B cell (primary cell): ENCODE measurements at regions not wholly inside any gene's neighbourhood (a gene's known extent, or its start where the extent isn't known, plus 50 kb on each side); places are given as distances from the start of the nearest gene placed in this dataset.

Experiments
- ATAC-seq: fragments of 200-7000 bp; cut with Tn5 transposase; one replicate; pipeline ENCODE4 v1.10.0; 2021; ENCODE audit warnings: low read depth, mild to moderate bottlenecking, moderate number of reproducible peaks, moderate library complexity
- CTCF ChIA-PET: fragments of 350-600 bp; sonication (Branson Sonifier 250); formaldehyde crosslinking; loops from one replicate; lab custom pipeline; 2021; ENCODE audit warnings: antibody characterized with exemption, inconsistent platforms; lab: Charles Lee
- POLR2A ChIA-PET: fragments of 350-600 bp; sonication (Branson Sonifier 250); formaldehyde crosslinking; loops from one replicate; lab custom pipeline; 2021; ENCODE audit warnings: antibody characterized with exemption; lab: Charles Lee
- DNase-seq: peaks from one replicate; pipeline ENCODE4 v3.0.0; 2013
- H2AFZ ChIP-seq: 2 replicates; pipeline ENCODE4 v1.6.1; 2012; ENCODE audit warnings: mild to moderate bottlenecking, low read depth, low read length; ENCODE audit not compliant: insufficient read depth, poor library complexity, severe bottlenecking
- H3K27ac ChIP-seq, 2 donors: 1 replicate in 1 of 2; 2 replicates in 1 of 2; pipeline ENCODE4 v1.5.1; 2012 to 2013; ENCODE audit warnings: low read length in 2 of 2, mild to moderate bottlenecking in 2 of 2, moderate library complexity in 1 of 2
- H3K27me3 ChIP-seq, 4 experiments: fragments of 200-600 bp in 1 of 4; sonication (generic) in 1 of 4; replicated peaks in 1 of 4; 1 replicate in 2 of 4; 2 replicates in 2 of 4; pipeline versions ENCODE4 v1.6.1 to v1.7.0; 2013 to 2016; ENCODE audit warnings: low read length in 3 of 4, mild to moderate bottlenecking in 2 of 4, mixed read lengths in 1 of 4, moderate library complexity in 1 of 4; ENCODE audit not compliant: insufficient read depth in 4 of 4, control insufficient read depth in 3 of 4; ENCODE audit errors: control extremely low read depth in 1 of 4
- H3K36me3 ChIP-seq, 2 experiments: replicated peaks in 1 of 2; 1 replicate in 1 of 2; 2 replicates in 1 of 2; pipeline versions ENCODE4 v1.6.1 to v1.7.1; 2013; ENCODE audit warnings: low read length in 1 of 2; ENCODE audit not compliant: insufficient read depth in 2 of 2, control insufficient read depth in 1 of 2; ENCODE audit errors: control extremely low read depth in 1 of 2, extremely low read depth in 1 of 2
- H3K4me1 ChIP-seq, 2 donors: fragments of 200-600 bp in 1 of 2; sonication (generic) in 1 of 2; 1 replicate in 1 of 2; 2 replicates in 1 of 2; pipeline versions ENCODE4 v1.5.1 to v1.6.1; 2013 to 2017; ENCODE audit warnings: low read length in 2 of 2; ENCODE audit not compliant: control insufficient read depth in 2 of 2, insufficient read depth in 2 of 2
- H3K4me2 ChIP-seq: replicated peaks from 2 replicates; pipeline ENCODE3; 2012; ENCODE audit warnings: mild to moderate bottlenecking, low read depth, low read length; ENCODE audit not compliant: poor library complexity, severe bottlenecking
- H3K4me3 ChIP-seq, 5 experiments: fragments of 200-600 bp in 1 of 5; sonication (generic) in 1 of 5; 1 replicate in 3 of 5; 2 replicates in 2 of 5; pipeline versions ENCODE4 v1.5.1 to v1.7.0; 2011 to 2016; ENCODE audit warnings: low read length in 4 of 5, mild to moderate bottlenecking in 4 of 5, low read depth in 2 of 5, control low read depth in 1 of 5, moderate library complexity in 1 of 5; ENCODE audit not compliant: insufficient read depth in 1 of 5; ENCODE audit errors: control extremely low read depth in 1 of 5, extremely low read depth in 1 of 5
- H3K79me2 ChIP-seq: fragments of 200-600 bp; sonication (generic); one replicate; pipeline ENCODE4 v1.6.0; 2016; ENCODE audit warnings: low read length; ENCODE audit not compliant: control insufficient read depth, insufficient read depth
- H3K9ac ChIP-seq: fragments of 200-600 bp; sonication (generic); 2 replicates; pipeline ENCODE4 v1.6.1; 2017; ENCODE audit warnings: mild to moderate bottlenecking, low read length, moderate library complexity
- H3K9me3 ChIP-seq, 3 donors: one replicate each; pipeline versions ENCODE4 v1.6.1 to v1.7.1; 2013; ENCODE audit warnings: low read length in 2 of 3; ENCODE audit not compliant: control insufficient read depth in 2 of 3, insufficient read depth in 1 of 3; ENCODE audit errors: control extremely low read depth in 1 of 3
- H4K20me1 ChIP-seq: 2 replicates; pipeline ENCODE4 v1.6.0; 2012; ENCODE audit warnings: mild to moderate bottlenecking, low read length; ENCODE audit not compliant: insufficient read depth, control insufficient read depth, poor library complexity, severe bottlenecking
- H3K27ac Mint-ChIP-seq: one replicate; pipeline ENCODE4 v1.8.0; 2021; ENCODE audit warnings: mixed read lengths
- H3K27me3 Mint-ChIP-seq: one replicate; pipeline ENCODE4 v1.8.0; 2021; ENCODE audit warnings: mixed read lengths
- H3K4me1 Mint-ChIP-seq: one replicate; pipeline ENCODE4 v1.8.0; 2021; ENCODE audit warnings: mixed read lengths
- H3K4me3 Mint-ChIP-seq: one replicate; pipeline ENCODE4 v1.8.0; 2021; ENCODE audit warnings: mixed read lengths
- H3K9me3 Mint-ChIP-seq: one replicate; pipeline ENCODE4 v1.8.0; 2022; ENCODE audit warnings: mixed read lengths; ENCODE audit not compliant: insufficient read depth
- EZH2 ChIP-seq: IDR thresholded peaks from 2 replicates; pipeline ENCODE4 v1.6.1; 2012; ENCODE audit warnings: borderline replicate concordance, low read depth, mild to moderate bottlenecking, moderate library complexity, low read length; ENCODE audit not compliant: insufficient read depth, poor library complexity, severe bottlenecking
- WGBS: methylation state at CpG from one replicate; pipeline ENCODE4 v1.1.5; 2013; ENCODE audit warnings: missing lambda C conversion rate; ENCODE audit not compliant: insufficient coverage; 5-methylcytosine and 5-hydroxymethylcytosine counted together
- intact Hi-C: fragments of 100-400 bp; cut with micrococcal nuclease; formaldehyde crosslinking; loops from one replicate; pipeline ENCODE4 v1.10.0; 2022
- TF ChIP-seq, protein P1 (sequence below): fragments of 200-600 bp; IDR thresholded peaks from one replicate; pipeline ENCODE4 v1.8.0; 2022; ENCODE audit warnings: antibody characterized with exemption, mild to moderate bottlenecking

DNA sequence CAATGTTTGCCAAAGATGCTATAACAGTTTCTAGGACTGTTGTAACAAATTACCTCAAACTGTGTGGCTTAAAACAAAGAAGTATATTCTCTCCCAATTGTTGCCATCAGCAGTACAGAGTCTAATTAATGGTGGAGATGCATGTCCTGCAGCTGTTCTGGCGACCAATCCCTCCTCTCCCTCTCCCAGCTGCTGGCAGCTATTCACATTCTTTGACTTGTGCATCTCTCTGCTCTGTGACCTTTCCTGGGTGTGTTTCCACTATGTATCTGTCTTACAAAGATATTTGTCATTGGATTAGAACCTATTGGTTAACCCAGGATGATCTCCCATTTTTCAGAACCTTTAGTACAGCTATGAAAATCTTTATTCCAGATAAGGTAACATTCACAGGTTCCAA lies 561.7 kb upstream of the POM121L12 start:
- intact Hi-C loops, result no loop called here
- Histone ChIP-seq H3K27ac (no peak overlapping the region), H3K36me3 (no peaks in the 10 kb centered on the region), H3K9ac (no peak overlapping the region), H3K4me1 (no peaks in the 10 kb centered on the region), H4K20me1 (no peaks in the 10 kb centered on the region), H3K9me3 (no peaks in the 10 kb centered on the region), H3K4me3 (no peak overlapping the region), H3K79me2 (no peaks in the 10 kb centered on the region), H3K4me2 (no peak overlapping the region), H2AFZ (no peak overlapping the region), H3K27me3 (no peaks in the 10 kb centered on the region)
- Mint-ChIP-seq H3K9me3 (peaks cover 8% of the 10 kb centered on the region), H3K4me1 (no peaks in the 10 kb centered on the region), H3K27ac (no peak overlapping the region), H3K4me3 (no peak overlapping the region), H3K27me3 (no peaks in the 10 kb centered on the region)
- WGBS, result no CpG with 5 or more reads among the region's 1 CpG
- ATAC-seq (no peak), DNase-seq (no peak)
- TF ChIP-seq, protein P1, sequence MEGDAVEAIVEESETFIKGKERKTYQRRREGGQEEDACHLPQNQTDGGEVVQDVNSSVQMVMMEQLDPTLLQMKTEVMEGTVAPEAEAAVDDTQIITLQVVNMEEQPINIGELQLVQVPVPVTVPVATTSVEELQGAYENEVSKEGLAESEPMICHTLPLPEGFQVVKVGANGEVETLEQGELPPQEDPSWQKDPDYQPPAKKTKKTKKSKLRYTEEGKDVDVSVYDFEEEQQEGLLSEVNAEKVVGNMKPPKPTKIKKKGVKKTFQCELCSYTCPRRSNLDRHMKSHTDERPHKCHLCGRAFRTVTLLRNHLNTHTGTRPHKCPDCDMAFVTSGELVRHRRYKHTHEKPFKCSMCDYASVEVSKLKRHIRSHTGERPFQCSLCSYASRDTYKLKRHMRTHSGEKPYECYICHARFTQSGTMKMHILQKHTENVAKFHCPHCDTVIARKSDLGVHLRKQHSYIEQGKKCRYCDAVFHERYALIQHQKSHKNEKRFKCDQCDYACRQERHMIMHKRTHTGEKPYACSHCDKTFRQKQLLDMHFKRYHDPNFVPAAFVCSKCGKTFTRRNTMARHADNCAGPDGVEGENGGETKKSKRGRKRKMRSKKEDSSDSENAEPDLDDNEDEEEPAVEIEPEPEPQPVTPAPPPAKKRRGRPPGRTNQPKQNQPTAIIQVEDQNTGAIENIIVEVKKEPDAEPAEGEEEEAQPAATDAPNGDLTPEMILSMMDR, result no peak
- TF ChIP-seq EZH2, result no peak
- POLR2A ChIA-PET, result no interaction called here
- CTCF ChIA-PET, result no interaction called here

DNA sequence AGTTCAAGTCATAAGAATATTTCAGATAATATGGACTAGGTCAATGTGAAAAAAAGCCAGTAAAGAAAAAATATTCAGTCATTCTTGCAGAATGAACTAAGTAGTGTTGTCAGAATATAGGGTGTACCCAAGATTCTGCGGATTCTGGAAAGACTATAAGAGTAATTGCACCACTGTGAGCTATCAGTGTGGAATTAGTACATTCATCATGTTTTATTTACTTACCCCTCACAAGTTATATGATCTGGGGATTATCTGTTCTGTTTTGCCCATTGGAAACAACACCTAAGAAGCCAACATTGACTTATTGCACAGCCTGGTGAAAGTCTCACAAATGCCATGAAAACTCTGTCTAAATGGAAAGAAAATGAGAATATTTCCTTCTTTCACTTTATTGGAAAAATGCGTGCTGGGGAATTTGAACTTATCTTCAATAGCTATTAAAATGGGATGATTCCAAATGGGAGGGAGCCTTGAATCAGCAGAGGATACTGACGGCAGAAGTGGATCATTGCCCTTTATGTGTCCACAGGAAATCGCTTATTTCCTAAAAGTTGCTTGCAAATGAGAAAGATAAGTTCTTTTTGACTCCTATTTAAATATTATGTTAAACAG lies 563.3 kb upstream of the POM121L12 start:
- no CpG with 5 or more reads among the region's 4 CpGs for WGBS
- H3K4me1 ChIP-seq, result no peaks in the 10 kb centered on the region
- TF ChIP-seq, protein P1, result no peak
- TF ChIP-seq EZH2, result no peak

More for the DNA sequence above, 563.3 kb upstream of the POM121L12 start:
- ATAC-seq (no peak), DNase-seq (no peak)
- Mint-ChIP-seq H3K4me1 (no peaks in the 10 kb centered on the region), H3K27ac (no peak overlapping the region), H3K9me3 (peaks cover 6% of the 10 kb centered on the region), H3K27me3 (no peaks in the 10 kb centered on the region), H3K4me3 (no peak overlapping the region)
- no peak overlapping the region for H3K4me2 ChIP-seq
- POLR2A ChIA-PET, result no interaction called here
- no peak overlapping the region for H3K4me3 ChIP-seq
- H3K9ac ChIP-seq, result no peak overlapping the region
- H3K27ac ChIP-seq, result no peak overlapping the region
- H3K9me3 ChIP-seq, result no peaks in the 10 kb centered on the region
- intact Hi-C loops, result no loop called here
- H2AFZ ChIP-seq, result no peak overlapping the region
- no peaks in the 10 kb centered on the region for H3K36me3 ChIP-seq
- no peaks in the 10 kb centered on the region for H4K20me1 ChIP-seq
- no peaks in the 10 kb centered on the region for H3K79me2 ChIP-seq
- CTCF ChIA-PET, result no interaction called here
- H3K27me3 ChIP-seq, result no peaks in the 10 kb centered on the region
